ENCODE measurements at regions not wholly inside any gene's neighbourhood (a gene's known extent, or its start where the extent isn't known, plus 50 kb on each side); places are given as distances from the start of the nearest gene placed in this dataset.
A peak's percentile ranks its signal among the peaks of the same experiment; 100 is the strongest.
"Not testable (repeated sequence)": the region's sequence is repeated elsewhere in the genome, so short reads cannot be mapped to it uniquely, and the experiment has no call there.

DNA sequence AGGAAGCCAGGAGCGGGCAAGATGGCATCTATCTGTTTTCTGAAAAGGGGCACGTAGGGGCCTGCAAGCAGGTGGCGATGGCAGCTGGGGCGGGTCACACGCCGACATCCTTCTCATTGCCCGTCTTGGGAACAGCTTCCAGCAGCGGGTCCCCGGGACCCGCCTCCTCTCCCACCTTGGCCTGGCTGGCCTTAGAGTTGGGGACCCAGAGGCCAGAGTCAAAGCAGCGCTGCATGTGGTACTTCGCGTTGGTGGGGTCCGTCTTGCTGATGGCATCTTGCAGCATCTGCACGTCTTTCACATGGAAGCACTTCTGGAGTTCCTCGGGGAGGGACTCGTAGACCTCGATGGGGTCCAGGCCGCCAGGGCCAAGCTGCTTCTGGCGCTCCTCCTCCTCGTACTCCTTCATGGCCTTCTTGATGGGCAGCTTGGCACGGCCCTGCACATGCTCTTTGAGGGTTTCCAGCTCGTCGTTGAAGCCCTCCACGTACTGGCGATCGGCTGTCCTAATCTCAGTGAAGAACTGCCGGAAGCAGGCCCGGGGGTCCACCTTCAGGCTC is 127.6 kb upstream of the CLINT1 start:
- H3K36me3 ChIP-seq (ENCODE audit: control insufficient read depth, insufficient read depth, low read length), result no peaks in the 10 kb centered on the region
- no peaks in the 10 kb centered on the region for H3K9me3 ChIP-seq (ENCODE audit: control insufficient read depth, low read length)
- H3K4me3 ChIP-seq (ENCODE audit: extremely low read depth, insufficient read depth, low read length, poor library complexity, severe bottlenecking), result no peak overlapping the region
- WGBS, 2 experiments (ENCODE audit: insufficient coverage in 2 of 2), result 93 to 95% methylated on average over 29 of the region's 29 CpGs
- H3K4me1 ChIP-seq (ENCODE audit: control insufficient read depth, insufficient read depth, low read length, poor library complexity, severe bottlenecking), result no peaks in the 10 kb centered on the region
- no peak overlapping the region for H3K27ac ChIP-seq (ENCODE audit: low read depth, low read length, severe bottlenecking)

DNA sequence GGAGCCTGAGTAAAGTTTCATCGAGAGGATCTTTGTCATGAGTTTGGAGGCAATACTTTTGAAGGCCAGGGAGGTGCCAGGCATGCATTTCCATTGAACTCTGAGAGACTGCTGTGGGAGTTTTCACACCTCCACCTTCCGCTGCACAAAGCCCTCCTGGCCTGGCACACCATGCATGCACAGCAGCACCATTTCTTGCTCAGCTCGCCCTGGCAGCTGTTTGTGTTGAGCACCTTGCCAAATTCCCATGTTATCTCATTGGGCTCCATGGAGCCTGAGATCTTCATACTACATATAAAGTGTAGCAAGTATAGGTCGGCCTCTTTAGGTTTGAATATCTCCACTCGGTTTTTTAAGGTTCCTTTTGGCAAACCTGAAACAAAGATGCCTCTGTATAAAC is 125.7 kb upstream of the CLINT1 start:
- Histone ChIP-seq H3K27ac (ENCODE audit: low read depth, low read length, severe bottlenecking) (no peak overlapping the region), H3K4me3 (ENCODE audit: extremely low read depth, insufficient read depth, low read length, poor library complexity, severe bottlenecking) (no peak overlapping the region), H3K4me1 (ENCODE audit: control insufficient read depth, insufficient read depth, low read length, poor library complexity, severe bottlenecking) (no peaks in the 10 kb centered on the region), H3K36me3 (ENCODE audit: control insufficient read depth, insufficient read depth, low read length) (no peaks in the 10 kb centered on the region), H3K9me3 (ENCODE audit: control insufficient read depth, low read length) (no peaks in the 10 kb centered on the region)
- WGBS, 2 experiments (ENCODE audit: insufficient coverage in 2 of 2), result 88 to 89% methylated on average over 4 to 5 of the region's 5 CpGs

DNA sequence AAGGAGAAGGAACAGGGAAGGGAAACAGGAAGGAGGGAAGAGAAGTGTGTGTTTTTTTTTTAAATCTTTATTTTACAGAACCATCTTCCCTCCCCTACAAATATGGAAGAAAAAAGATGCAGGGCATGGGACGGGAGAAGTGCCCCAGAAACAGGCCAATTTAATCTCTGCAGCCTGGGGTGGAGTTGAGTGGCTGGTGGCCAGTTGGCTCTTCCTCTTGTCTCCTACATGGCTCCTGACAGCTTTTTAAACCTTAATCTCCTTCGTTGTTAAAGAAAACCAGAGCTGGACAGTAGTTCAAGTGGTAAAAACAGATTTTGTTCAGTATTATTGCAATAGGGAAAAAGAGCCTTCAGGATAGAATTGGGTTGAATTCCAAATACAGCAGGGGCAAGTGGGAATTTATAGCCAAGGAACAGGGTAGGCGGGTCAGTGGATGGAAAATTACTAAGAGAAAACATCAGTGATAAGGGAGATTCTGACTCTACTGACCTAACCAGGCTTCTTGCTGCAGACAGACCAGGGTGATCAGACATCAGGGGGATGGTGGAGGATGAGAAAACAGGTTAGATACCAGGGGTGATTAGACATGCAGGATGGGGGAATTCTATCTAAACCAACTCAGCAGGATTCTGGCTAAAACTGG is 125.1 kb upstream of the CLINT1 start:
- 86 to 100% methylated on average over 1 to 2 of the region's 3 CpGs for WGBS, 2 experiments (ENCODE audit: insufficient coverage in 2 of 2)
- H3K36me3 ChIP-seq (ENCODE audit: control insufficient read depth, insufficient read depth, low read length), result no peaks in the 10 kb centered on the region

DNA sequence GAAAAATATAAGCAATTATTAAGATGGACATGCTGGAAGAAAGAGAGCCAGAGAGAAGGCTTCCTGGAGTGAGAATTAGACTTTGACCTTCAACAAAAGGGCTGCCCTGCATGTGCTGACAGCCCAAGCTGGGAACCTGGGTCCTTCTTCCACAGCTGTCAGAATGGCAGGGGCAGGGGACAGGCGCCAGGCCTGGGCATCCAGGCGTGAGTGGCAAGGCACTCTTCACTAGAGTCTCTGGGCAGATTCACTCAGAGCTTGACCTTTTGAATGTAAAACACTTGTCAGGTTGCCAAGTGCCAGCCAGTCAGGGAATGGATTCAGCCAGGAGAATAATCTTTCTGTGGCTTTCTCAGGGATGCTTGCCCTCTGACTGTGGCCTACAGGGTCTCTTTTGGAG is 119.1 kb upstream of the CLINT1 start:
- Histone ChIP-seq H3K9me3 (ENCODE audit: control insufficient read depth, low read length) (no peaks in the 10 kb centered on the region), H3K36me3 (ENCODE audit: control insufficient read depth, insufficient read depth, low read length) (no peaks in the 10 kb centered on the region), H3K27ac (ENCODE audit: low read depth, low read length, severe bottlenecking) (no peak overlapping the region), H3K4me3 (ENCODE audit: extremely low read depth, insufficient read depth, low read length, poor library complexity, severe bottlenecking) (no peak overlapping the region), H3K4me1 (ENCODE audit: control insufficient read depth, insufficient read depth, low read length, poor library complexity, severe bottlenecking) (no peaks in the 10 kb centered on the region)
- 83 to 90% methylated on average over 2 of the region's 2 CpGs for WGBS, 2 experiments (ENCODE audit: insufficient coverage in 2 of 2)

More for the DNA sequence above, 125.1 kb upstream of the CLINT1 start:
- no peaks in the 10 kb centered on the region for H3K4me1 ChIP-seq (ENCODE audit: control insufficient read depth, insufficient read depth, low read length, poor library complexity, severe bottlenecking)
- H3K9me3 ChIP-seq (ENCODE audit: control insufficient read depth, low read length), result no peaks in the 10 kb centered on the region
- H3K27ac ChIP-seq (ENCODE audit: low read depth, low read length, severe bottlenecking), result no peak overlapping the region
- H3K4me3 ChIP-seq (ENCODE audit: extremely low read depth, insufficient read depth, low read length, poor library complexity, severe bottlenecking), result no peak overlapping the region

DNA sequence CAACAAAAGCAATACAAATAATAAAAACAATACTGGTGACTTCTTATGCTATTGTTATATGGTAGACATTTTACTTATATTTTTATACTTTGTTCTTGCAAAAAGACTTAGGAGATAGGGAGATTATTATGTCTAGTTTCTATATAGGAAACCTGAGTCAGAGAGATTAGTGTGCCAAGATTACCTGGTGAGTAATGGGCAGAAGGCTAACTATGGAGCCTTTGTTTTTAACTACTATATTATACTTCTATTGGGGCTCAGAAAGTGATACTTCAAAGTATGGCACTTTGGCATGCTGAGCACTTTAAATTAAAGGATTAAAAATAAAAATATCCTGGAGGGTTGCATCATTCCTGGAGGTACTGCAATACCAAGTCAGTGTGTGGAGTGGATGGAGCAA is 117.5 kb upstream of the CLINT1 start:
- Histone ChIP-seq H3K9me3 (ENCODE audit: control insufficient read depth, low read length) (no peaks in the 10 kb centered on the region), H3K4me3 (ENCODE audit: extremely low read depth, insufficient read depth, low read length, poor library complexity, severe bottlenecking) (no peak overlapping the region), H3K4me1 (ENCODE audit: control insufficient read depth, insufficient read depth, low read length, poor library complexity, severe bottlenecking) (no peaks in the 10 kb centered on the region), H3K36me3 (ENCODE audit: control insufficient read depth, insufficient read depth, low read length) (no peaks in the 10 kb centered on the region), H3K27ac (ENCODE audit: low read depth, low read length, severe bottlenecking) (no peak overlapping the region)

DNA sequence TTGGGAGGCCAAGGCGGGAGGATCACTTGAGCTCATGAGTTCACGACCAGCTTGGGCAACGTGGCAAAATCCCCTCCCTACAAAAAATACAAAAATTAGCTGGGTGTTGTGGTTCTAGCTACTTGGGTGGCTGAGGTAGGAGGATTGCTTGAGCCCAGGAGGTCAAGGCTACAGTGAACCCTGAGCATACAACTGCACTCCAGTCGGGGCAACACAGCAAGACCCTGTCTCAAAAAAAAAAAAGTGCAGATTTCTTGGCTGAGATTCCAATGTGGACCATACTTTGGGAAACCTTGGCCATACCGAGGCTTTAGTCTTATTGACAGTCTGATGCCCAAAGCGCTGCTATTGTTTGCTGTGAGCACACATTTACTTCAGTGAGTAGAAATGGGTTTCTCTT is 113.6 kb upstream of the CLINT1 start:
- Histone ChIP-seq H3K4me3 (ENCODE audit: extremely low read depth, insufficient read depth, low read length, poor library complexity, severe bottlenecking) (no peak overlapping the region), H3K4me1 (ENCODE audit: control insufficient read depth, insufficient read depth, low read length, poor library complexity, severe bottlenecking) (no peaks in the 10 kb centered on the region), H3K36me3 (ENCODE audit: control insufficient read depth, insufficient read depth, low read length) (no peaks in the 10 kb centered on the region), H3K27ac (ENCODE audit: low read depth, low read length, severe bottlenecking) (no peak overlapping the region), H3K9me3 (ENCODE audit: control insufficient read depth, low read length) (no peaks in the 10 kb centered on the region)
- 91 to 93% methylated on average over 3 of the region's 6 CpGs for WGBS, 2 experiments (ENCODE audit: insufficient coverage in 2 of 2)

DNA sequence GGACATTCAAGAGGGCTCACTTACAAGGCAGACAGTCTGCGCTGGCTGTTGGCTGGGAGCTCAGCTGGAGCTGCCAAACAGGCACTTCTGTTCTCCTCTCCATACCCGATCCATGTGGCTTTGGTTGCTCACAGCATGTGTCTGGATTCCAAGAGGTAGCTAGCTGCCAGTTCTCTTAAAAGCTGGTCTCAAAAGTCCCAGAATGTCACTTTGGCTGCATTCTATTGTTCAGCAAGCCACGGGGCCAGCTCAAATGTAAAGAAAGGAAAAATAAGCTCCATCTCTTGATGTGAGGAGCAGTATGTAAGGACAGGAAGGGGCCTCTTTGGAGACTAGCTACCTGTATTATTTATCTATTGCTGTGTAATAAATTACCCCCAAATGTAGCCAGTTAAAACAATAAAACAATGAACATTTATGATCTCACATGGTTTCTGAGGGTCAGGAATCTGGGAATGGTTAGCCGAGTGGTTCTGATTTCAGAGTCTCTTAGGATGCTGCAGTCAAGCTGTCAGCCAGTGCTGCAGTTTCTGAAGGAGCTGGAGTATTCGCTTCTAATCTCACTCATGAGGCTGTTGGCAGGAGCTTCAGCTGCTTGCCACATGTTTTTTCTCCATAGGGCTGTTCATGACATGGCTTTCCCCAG is 112.7 kb upstream of the CLINT1 start:
- no peaks in the 10 kb centered on the region for H3K4me1 ChIP-seq (ENCODE audit: control insufficient read depth, insufficient read depth, low read length, poor library complexity, severe bottlenecking)
- H3K27ac ChIP-seq (ENCODE audit: low read depth, low read length, severe bottlenecking), result peak overlapping the region; percentile 23
- H3K9me3 ChIP-seq (ENCODE audit: control insufficient read depth, low read length), result no peaks in the 10 kb centered on the region
- 44 to 50% methylated on average over 4 to 5 of the region's 5 CpGs for WGBS, 2 experiments (ENCODE audit: insufficient coverage in 2 of 2)
- no peaks in the 10 kb centered on the region for H3K36me3 ChIP-seq (ENCODE audit: control insufficient read depth, insufficient read depth, low read length)
- H3K4me3 ChIP-seq (ENCODE audit: extremely low read depth, insufficient read depth, low read length, poor library complexity, severe bottlenecking), result no peak overlapping the region

DNA sequence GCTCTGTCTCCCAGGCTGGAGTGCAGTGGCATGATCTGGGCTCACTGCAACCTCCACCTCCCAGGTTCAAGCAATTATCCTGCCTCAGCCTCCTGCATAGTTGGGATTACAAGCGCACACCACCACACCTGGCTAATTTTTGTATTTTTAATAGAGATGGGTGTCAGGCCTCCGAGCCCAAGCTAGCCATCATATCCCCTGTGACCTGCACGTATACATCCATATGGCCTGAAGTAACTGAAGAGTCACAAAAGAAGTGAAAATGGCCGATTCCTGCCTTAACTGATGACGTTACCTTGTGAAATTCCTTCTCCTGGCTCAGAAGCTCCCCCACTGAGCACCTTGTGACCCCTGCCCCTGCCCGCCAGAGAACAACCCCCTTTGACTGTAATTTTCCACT is 109.6 kb upstream of the CLINT1 start:
- H3K9me3 ChIP-seq (ENCODE audit: control insufficient read depth, low read length); H3K27ac ChIP-seq (ENCODE audit: low read depth, low read length, severe bottlenecking); H3K4me3 ChIP-seq (ENCODE audit: extremely low read depth, insufficient read depth, low read length, poor library complexity, severe bottlenecking); H3K36me3 ChIP-seq (ENCODE audit: control insufficient read depth, insufficient read depth, low read length); H3K4me1 ChIP-seq (ENCODE audit: control insufficient read depth, insufficient read depth, low read length, poor library complexity, severe bottlenecking): not testable (repeated sequence)
- 80% methylated on average over 1 of the region's 6 CpGs; no CpG with 5 or more reads in 1 of the 2 experiments for WGBS, 2 experiments (ENCODE audit: insufficient coverage in 2 of 2)

DNA sequence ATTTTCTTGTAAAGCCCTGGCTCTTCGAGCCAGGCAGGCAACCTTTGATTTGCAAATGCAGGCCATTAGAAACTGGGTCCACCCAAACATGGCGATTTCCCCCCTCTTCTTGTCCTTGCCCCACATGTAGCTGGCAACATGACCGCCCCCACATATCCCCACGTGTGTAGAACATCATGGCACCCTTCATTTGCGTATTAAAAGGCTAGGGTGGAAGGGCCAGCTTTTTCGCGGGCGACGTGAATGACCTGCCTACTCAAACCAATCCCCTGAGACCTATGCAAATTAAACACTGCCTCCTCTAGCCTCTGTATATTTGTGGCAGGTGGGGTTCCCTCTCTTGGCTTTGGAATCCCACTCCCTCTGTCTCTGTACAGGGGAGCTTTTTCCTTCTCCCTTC is 107.0 kb upstream of the CLINT1 start:
- Histone ChIP-seq H3K4me1 (ENCODE audit: control insufficient read depth, insufficient read depth, low read length, poor library complexity, severe bottlenecking) (no peaks in the 10 kb centered on the region), H3K9me3 (ENCODE audit: control insufficient read depth, low read length) (no peaks in the 10 kb centered on the region), H3K27ac (ENCODE audit: low read depth, low read length, severe bottlenecking) (no peak overlapping the region), H3K4me3 (ENCODE audit: extremely low read depth, insufficient read depth, low read length, poor library complexity, severe bottlenecking) (no peak overlapping the region), H3K36me3 (ENCODE audit: control insufficient read depth, insufficient read depth, low read length) (no peaks in the 10 kb centered on the region)
- 38 to 57% methylated on average over 3 to 5 of the region's 9 CpGs for WGBS, 2 experiments (ENCODE audit: insufficient coverage in 2 of 2)

DNA sequence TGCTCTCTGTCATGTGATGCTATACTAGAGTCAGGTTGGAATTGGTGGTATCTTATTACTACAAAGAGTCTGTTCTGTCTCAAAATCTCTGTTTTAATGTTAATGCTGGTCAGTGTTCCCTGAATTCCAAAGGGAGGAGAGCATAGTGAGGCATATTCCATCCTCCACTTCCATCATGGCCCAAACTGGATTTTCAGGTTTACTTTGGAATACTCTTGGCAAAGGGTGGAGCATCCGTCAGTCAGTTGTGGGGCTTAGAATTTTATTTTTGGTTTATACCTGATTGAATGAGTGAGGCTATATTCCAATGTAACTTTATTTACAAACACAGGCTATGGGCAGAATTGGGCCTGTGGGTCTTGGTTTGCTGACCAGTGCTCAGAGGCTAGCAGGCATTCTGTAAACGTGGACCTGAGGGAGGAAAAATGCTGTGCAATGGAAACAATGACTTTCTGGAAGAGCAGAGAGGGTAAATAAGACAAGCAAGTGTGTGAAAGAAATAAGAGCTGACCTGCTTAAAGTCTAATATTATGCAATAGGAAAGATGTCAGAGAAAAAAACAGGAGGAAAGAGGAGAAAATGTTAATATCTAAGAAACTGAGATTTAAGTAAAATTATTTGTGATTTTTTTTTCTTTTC is 106.2 kb upstream of the CLINT1 start:
- WGBS, 2 experiments (ENCODE audit: insufficient coverage in 2 of 2), result 58 to 60% methylated on average over 1 of the region's 2 CpGs
- Histone ChIP-seq H3K36me3 (ENCODE audit: control insufficient read depth, insufficient read depth, low read length) (no peaks in the 10 kb centered on the region), H3K27ac (ENCODE audit: low read depth, low read length, severe bottlenecking) (no peak overlapping the region)

DNA sequence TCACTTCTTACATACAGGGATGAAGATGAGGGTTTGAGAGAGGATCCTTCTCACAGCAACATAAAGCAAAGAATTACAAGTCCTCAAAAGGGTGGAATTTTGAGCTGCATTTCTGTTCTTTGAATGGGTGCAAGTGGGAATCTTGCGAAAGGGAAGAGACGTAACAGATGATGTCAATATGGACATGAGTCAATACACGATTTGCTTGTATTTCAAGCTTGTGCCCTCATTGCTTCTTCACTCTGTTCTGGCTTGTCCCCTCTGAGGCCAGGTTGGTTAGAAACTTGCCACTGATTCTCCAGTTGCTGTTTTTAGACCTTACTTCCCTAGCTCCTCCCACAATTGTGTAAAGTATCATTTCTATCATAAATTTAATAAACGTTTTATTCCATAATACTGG is 104.8 kb upstream of the CLINT1 start:
- Histone ChIP-seq H3K36me3 (ENCODE audit: control insufficient read depth, insufficient read depth, low read length) (no peaks in the 10 kb centered on the region), H3K9me3 (ENCODE audit: control insufficient read depth, low read length) (no peaks in the 10 kb centered on the region), H3K4me1 (ENCODE audit: control insufficient read depth, insufficient read depth, low read length, poor library complexity, severe bottlenecking) (no peaks in the 10 kb centered on the region), H3K27ac (ENCODE audit: low read depth, low read length, severe bottlenecking) (no peak overlapping the region), H3K4me3 (ENCODE audit: extremely low read depth, insufficient read depth, low read length, poor library complexity, severe bottlenecking) (no peak overlapping the region)
- 86 to 96% methylated on average over 3 of the region's 4 CpGs for WGBS, 2 experiments (ENCODE audit: insufficient coverage in 2 of 2)

More for the DNA sequence above, 106.2 kb upstream of the CLINT1 start:
- H3K4me1 ChIP-seq (ENCODE audit: control insufficient read depth, insufficient read depth, low read length, poor library complexity, severe bottlenecking), result no peaks in the 10 kb centered on the region
- no peak overlapping the region for H3K4me3 ChIP-seq (ENCODE audit: extremely low read depth, insufficient read depth, low read length, poor library complexity, severe bottlenecking)
- no peaks in the 10 kb centered on the region for H3K9me3 ChIP-seq (ENCODE audit: control insufficient read depth, low read length)

Measured in mesodermal cell (in vitro differentiated cells).